Renal cortex interstitium (tissue), 11 donors: ENCODE measurements at regions not wholly inside any gene's neighbourhood (a gene's known extent, or its start where the extent isn't known, plus 50 kb on each side); places are given as distances from the start of the nearest gene placed in this dataset.

Experiments used
- DNase-seq, 11 donors: peaks; one replicate each; pipeline ENCODE4 v3.0.0-alpha.2; 2013; ENCODE audit warnings: low read depth in 9 of 11, low spot score in 4 of 11; ENCODE audit errors: extremely low read depth in 1 of 11

GRCh38 chrX:69110116-69110530 is 55.1 kb downstream of the PJA1 start:
- DNase-seq = no peak

GRCh38 chrX:69109706-69110105 is 55.5 kb downstream of the PJA1 start:
- no peak for DNase-seq

GRCh38 chrX:69109036-69109663 is 56.1 kb downstream of the PJA1 start:
- no peak for DNase-seq

- no peak for DNase-seq
These were observed 57.4 kb downstream of the PJA1 start for GRCh38 chrX:69107747-69108401.

- DNase-seq = peak in 9 of 11 donors; percentile 44 to 68 (median 56)
These were observed 58.0 kb downstream of the PJA1 start for GRCh38 chrX:69107231-69107739.

GRCh38 chrX:69104756-69105434 is 60.4 kb downstream of the PJA1 start:
- no peak for DNase-seq

- no peak for DNase-seq
These were observed 61.7 kb downstream of the PJA1 start for GRCh38 chrX:69103539-69103938.

- no peak for DNase-seq
These were observed 62.5 kb downstream of the PJA1 start for GRCh38 chrX:69102612-69103194.

GRCh38 chrX:69101683-69102251 is 63.5 kb downstream of the PJA1 start:
- DNase-seq = no peak

GRCh38 chrX:69100478-69100877 is 64.8 kb downstream of the PJA1 start:
- DNase-seq = no peak

- no peak for DNase-seq
These were observed 67.6 kb downstream of the PJA1 start for GRCh38 chrX:69097451-69098236.

- no peak for DNase-seq
These were observed 68.3 kb downstream of the PJA1 start for GRCh38 chrX:69096963-69097362.

GRCh38 chrX:69094977-69095669 is 70.1 kb downstream of the PJA1 start:
- no peak for DNase-seq

GRCh38 chrX:69093960-69094871 is 71.0 kb downstream of the PJA1 start:
- DNase-seq = peak in 1 of 11 donors; percentile 57

GRCh38 chrX:69090022-69090421 is 75.2 kb downstream of the PJA1 start:
- DNase-seq = no peak

- no peak for DNase-seq
These were observed 76.0 kb downstream of the PJA1 start for GRCh38 chrX:69089203-69089602.
